ENCODE measurements at regions not wholly inside any gene's neighbourhood (a gene's known extent, or its start where the extent isn't known, plus 50 kb on each side); places are given as distances from the start of the nearest gene placed in this dataset.

DNA sequence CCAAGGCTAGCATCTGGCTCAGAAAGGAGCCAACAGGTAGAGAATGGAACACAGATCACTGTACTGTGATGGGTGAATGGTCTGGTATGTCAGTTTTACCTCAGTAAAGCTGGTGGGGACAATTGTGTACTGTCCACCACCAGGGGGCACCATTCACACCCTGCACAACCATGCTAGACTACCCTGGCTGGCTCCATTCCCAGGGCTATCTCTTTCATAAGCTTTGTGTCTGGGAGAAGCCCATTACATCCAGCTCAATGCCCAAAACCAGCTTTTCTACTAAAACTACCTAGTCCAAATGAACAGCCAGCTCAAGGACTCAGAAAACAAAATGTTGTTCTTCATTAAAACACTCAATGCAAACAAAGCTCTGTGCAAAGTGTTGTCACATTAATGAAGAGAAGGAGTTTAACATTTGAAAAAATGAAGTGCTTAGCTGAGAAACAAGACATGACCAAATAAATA lies 62.0 kb upstream of the RASAL2 start:
- Histone ChIP-seq H3K79me2 (ENCODE audit: insufficient read depth, low read length) (no peaks in the 10 kb centered on the region), H3K9ac (ENCODE audit: low read length) (no peak overlapping the region), H2AFZ (ENCODE audit: low read depth, low read length, poor library complexity, severe bottlenecking) (peak overlapping the region; percentile 12), H3K27ac (ENCODE audit: low read depth, low read length) (no peak overlapping the region), H3K4me3 (replicated peaks in 1 of 2; ENCODE audit: low read depth in 1 of 2, low read length in 2 of 2) (no peak overlapping the region), H3K9me2 (ENCODE audit: insufficient read depth) (no peaks in the 10 kb centered on the region), H3K4me1 (ENCODE audit: control insufficient read depth in 1 of 2, insufficient read depth in 2 of 2, low read length in 2 of 2) (peaks cover 0 to 4% of the 10 kb centered on the region in 2 experiments; a peak in 1 of 4 replicates), H3K36me3 (ENCODE audit: control insufficient read depth in 1 of 2, insufficient read depth in 2 of 2, low read length in 2 of 2) (no peaks in the 10 kb centered on the region), H3K9me3 (ENCODE audit: control insufficient read depth in 1 of 2, insufficient read depth in 1 of 2, low read depth in 1 of 2, low read length in 2 of 2) (no peaks in the 10 kb centered on the region), H3K4me2 (ENCODE audit: low read length) (no peak overlapping the region), H4K20me1 (ENCODE audit: insufficient read depth) (no peaks in the 10 kb centered on the region), H3K27me3 (ENCODE audit: insufficient read depth, low read length) (no peaks in the 10 kb centered on the region)
- ATAC-seq (peak; percentile 98), DNase-seq (ENCODE audit: low read depth, low spot score) (peak; percentile 66)
- no TSS peak for BruUV-seq (replicated peaks)
- ChIA-PET CTCF (interaction anchor here (0.5 to 2.0 kb wide), 27 partner anchors 8 to 971 kb away, joined by 3 to 41 read pairs (median 3); no protein-coding TSS in a partner anchor), RAD21 (ENCODE audit: low non-redundant PET in 1 of 2, low total read pairs in 2 of 2, uncharacterized antibody in 2 of 2, unreplicated experiment in 2 of 2) (interaction anchor here (0.8 to 1.3 kb wide), 3 partner anchors 250 to 443 kb away, joined by 3 to 4 read pairs (median 4); no protein-coding TSS in a partner anchor), POLR2A (no interaction called here)
- intact Hi-C loops (cut with micrococcal nuclease), result loop anchor here (1.0 to 2.0 kb wide), 2 partner anchors 159 to 251 kb away; no protein-coding TSS in a partner anchor
- TF ChIP-seq, protein P1, sequence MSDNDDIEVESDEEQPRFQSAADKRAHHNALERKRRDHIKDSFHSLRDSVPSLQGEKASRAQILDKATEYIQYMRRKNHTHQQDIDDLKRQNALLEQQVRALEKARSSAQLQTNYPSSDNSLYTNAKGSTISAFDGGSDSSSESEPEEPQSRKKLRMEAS (IDR thresholded peaks at IDR 0.05), result no peak
- TF ChIP-seq SP1 (IDR thresholded peaks at IDR 0.05; ENCODE audit: low read depth), result no peak
- TF ChIP-seq, protein P2, sequence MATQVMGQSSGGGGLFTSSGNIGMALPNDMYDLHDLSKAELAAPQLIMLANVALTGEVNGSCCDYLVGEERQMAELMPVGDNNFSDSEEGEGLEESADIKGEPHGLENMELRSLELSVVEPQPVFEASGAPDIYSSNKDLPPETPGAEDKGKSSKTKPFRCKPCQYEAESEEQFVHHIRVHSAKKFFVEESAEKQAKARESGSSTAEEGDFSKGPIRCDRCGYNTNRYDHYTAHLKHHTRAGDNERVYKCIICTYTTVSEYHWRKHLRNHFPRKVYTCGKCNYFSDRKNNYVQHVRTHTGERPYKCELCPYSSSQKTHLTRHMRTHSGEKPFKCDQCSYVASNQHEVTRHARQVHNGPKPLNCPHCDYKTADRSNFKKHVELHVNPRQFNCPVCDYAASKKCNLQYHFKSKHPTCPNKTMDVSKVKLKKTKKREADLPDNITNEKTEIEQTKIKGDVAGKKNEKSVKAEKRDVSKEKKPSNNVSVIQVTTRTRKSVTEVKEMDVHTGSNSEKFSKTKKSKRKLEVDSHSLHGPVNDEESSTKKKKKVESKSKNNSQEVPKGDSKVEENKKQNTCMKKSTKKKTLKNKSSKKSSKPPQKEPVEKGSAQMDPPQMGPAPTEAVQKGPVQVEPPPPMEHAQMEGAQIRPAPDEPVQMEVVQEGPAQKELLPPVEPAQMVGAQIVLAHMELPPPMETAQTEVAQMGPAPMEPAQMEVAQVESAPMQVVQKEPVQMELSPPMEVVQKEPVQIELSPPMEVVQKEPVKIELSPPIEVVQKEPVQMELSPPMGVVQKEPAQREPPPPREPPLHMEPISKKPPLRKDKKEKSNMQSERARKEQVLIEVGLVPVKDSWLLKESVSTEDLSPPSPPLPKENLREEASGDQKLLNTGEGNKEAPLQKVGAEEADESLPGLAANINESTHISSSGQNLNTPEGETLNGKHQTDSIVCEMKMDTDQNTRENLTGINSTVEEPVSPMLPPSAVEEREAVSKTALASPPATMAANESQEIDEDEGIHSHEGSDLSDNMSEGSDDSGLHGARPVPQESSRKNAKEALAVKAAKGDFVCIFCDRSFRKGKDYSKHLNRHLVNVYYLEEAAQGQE (IDR thresholded peaks at IDR 0.05; ENCODE audit: low read depth), result no peak
- peak; percentile 49 for TF ChIP-seq YY1 (IDR thresholded peaks at IDR 0.05; ENCODE audit: extremely low read depth, insufficient replicate concordance, low read depth, low read length)
- TF ChIP-seq POLR2A (IDR thresholded peaks at IDR 0.05; ENCODE audit: borderline replicate concordance, extremely low read depth, insufficient read depth, insufficient read length), result no peak
- TF ChIP-seq ZFX (IDR thresholded peaks at IDR 0.05), result no peak
- TF ChIP-seq, protein P3, sequence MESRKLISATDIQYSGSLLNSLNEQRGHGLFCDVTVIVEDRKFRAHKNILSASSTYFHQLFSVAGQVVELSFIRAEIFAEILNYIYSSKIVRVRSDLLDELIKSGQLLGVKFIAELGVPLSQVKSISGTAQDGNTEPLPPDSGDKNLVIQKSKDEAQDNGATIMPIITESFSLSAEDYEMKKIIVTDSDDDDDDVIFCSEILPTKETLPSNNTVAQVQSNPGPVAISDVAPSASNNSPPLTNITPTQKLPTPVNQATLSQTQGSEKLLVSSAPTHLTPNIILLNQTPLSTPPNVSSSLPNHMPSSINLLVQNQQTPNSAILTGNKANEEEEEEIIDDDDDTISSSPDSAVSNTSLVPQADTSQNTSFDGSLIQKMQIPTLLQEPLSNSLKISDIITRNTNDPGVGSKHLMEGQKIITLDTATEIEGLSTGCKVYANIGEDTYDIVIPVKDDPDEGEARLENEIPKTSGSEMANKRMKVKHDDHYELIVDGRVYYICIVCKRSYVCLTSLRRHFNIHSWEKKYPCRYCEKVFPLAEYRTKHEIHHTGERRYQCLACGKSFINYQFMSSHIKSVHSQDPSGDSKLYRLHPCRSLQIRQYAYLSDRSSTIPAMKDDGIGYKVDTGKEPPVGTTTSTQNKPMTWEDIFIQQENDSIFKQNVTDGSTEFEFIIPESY (IDR thresholded peaks at IDR 0.05; ENCODE audit: extremely low read depth, insufficient replicate concordance, low read length), result no peak
- TF ChIP-seq, protein P4, sequence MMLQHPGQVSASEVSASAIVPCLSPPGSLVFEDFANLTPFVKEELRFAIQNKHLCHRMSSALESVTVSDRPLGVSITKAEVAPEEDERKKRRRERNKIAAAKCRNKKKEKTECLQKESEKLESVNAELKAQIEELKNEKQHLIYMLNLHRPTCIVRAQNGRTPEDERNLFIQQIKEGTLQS (IDR thresholded peaks at IDR 0.05), result no peak
- no peak for TF ChIP-seq EZH2 (IDR thresholded peaks at IDR 0.05)
- TF ChIP-seq SRF (IDR thresholded peaks at IDR 0.05; ENCODE audit: low read depth), result no peak
- no peak for TF ChIP-seq ZNF274 (IDR thresholded peaks at IDR 0.05; ENCODE audit: low read depth, low read length)
- no peak for TF ChIP-seq CBX3 (IDR thresholded peaks at IDR 0.05; ENCODE audit: low read depth)
- no peak for TF ChIP-seq EGR1 (IDR thresholded peaks at IDR 0.05; ENCODE audit: low read depth)
- no peak for TF ChIP-seq ELF1 (IDR thresholded peaks at IDR 0.05; ENCODE audit: borderline replicate concordance, low read depth)
- TF ChIP-seq SIN3A (IDR thresholded peaks at IDR 0.05; ENCODE audit: low read depth), result no peak
- TF ChIP-seq CTCF (IDR thresholded peaks at IDR 0.05 in 2 of 3, conservative IDR thresholded peaks at IDR 0.05 in 1 of 3; ENCODE audit: borderline replicate concordance in 1 of 3, insufficient read depth in 1 of 3, low read depth in 2 of 3, low read length in 2 of 3), result peak; percentile 67 to 93 (median 86); a peak in 5 of 6 replicates
- no peak for TF ChIP-seq POLR2AphosphoS5 (IDR thresholded peaks at IDR 0.05; ENCODE audit: low read depth, low read length)
- no peak for TF ChIP-seq TCF7L2 (IDR thresholded peaks at IDR 0.05; ENCODE audit: borderline replicate concordance, extremely low read depth, insufficient read depth, insufficient read length)
- TF ChIP-seq EZH2phosphoT487 (IDR thresholded peaks at IDR 0.05; ENCODE audit: borderline replicate concordance), result no peak
- peak; percentile 86 for TF ChIP-seq RAD21 (IDR thresholded peaks at IDR 0.05; ENCODE audit: low read depth)
- no peak for TF ChIP-seq FOSL1 (IDR thresholded peaks at IDR 0.05; ENCODE audit: low read depth)
